Esophagus muscularis mucosa (tissue), 4 donors: ENCODE measurements at regions not wholly inside any gene's neighbourhood (a gene's known extent, or its start where the extent isn't known, plus 50 kb on each side); places are given as distances from the start of the nearest gene placed in this dataset.

Experiments used
- DNase-seq: peaks from one replicate; pipeline ENCODE4 v3.0.0-alpha.2; 2017; ENCODE audit errors: extremely low spot score
- H3K27ac ChIP-seq, 4 donors: fragments of 200-600 bp; sonication (generic); replicated peaks in 1 of 4; 1 replicate in 3 of 4; 2 replicates in 1 of 4; pipeline ENCODE4 v1.5.1; 2016 to 2019; ENCODE audit warnings: mild to moderate bottlenecking in 1 of 4
- H3K27me3 ChIP-seq, 4 donors: fragments of 200-600 bp; sonication (generic); one replicate each; pipeline versions ENCODE4 v1.5.1 to v1.6.0; 2016 to 2019
- H3K36me3 ChIP-seq, 4 donors: fragments of 200-600 bp; sonication (generic); one replicate each; pipeline ENCODE4 v1.5.1; 2016 to 2019
- H3K4me1 ChIP-seq, 4 donors: fragments of 200-600 bp; sonication (generic); one replicate each; pipeline ENCODE4 v1.5.1; 2016 to 2019
- H3K4me3 ChIP-seq, 4 donors: fragments of 200-600 bp; sonication (generic); 1 replicate in 2 of 4; 2 replicates in 2 of 4; pipeline ENCODE4 v1.5.1; 2016 to 2019; ENCODE audit warnings: mild to moderate bottlenecking in 4 of 4, moderate library complexity in 1 of 4
- H3K9me3 ChIP-seq, 4 donors: fragments of 200-600 bp; sonication (generic); 1 replicate in 3 of 4; 2 replicates in 1 of 4; pipeline ENCODE4 v1.5.1; 2016 to 2019
- EP300 ChIP-seq: sonication (generic); formaldehyde crosslinking; IDR thresholded peaks from one replicate; pipeline ENCODE4 v1.6.1; 2017; ENCODE audit warnings: antibody characterized with exemption
- POLR2A ChIP-seq: fragments of 450-650 bp; IDR thresholded peaks from one replicate; pipeline ENCODE4 v1.6.1; 2017; ENCODE audit warnings: antibody characterized with exemption, moderate library complexity, mild to moderate bottlenecking, low read depth
- POLR2AphosphoS5 ChIP-seq, 2 donors: sonication (generic); formaldehyde crosslinking; IDR thresholded peaks; one replicate each; pipeline ENCODE4 v1.6.1; 2017; ENCODE audit warnings: antibody characterized with exemption in 2 of 2
- WGBS: methylation state at CpG from one replicate; pipeline ENCODE4 v1.1.5; 2018; 5-methylcytosine and 5-hydroxymethylcytosine counted together
- intact Hi-C: fragments of 100-400 bp; cut with DNase I; formaldehyde crosslinking; loops from one replicate; pipeline ENCODE4 v1.15.1; 2023
- TF ChIP-seq, protein P1 (sequence below), 3 experiments: fragments of 200-600 bp in 2 of 3; fragments of 450-650 bp in 1 of 3; sonication (generic) in 2 of 3; IDR thresholded peaks; one replicate each; pipeline ENCODE4 v1.5.1; 2017 to 2019; ENCODE audit warnings: antibody characterized with exemption in 3 of 3, mild to moderate bottlenecking in 2 of 3, moderate library complexity in 1 of 3

DNA sequence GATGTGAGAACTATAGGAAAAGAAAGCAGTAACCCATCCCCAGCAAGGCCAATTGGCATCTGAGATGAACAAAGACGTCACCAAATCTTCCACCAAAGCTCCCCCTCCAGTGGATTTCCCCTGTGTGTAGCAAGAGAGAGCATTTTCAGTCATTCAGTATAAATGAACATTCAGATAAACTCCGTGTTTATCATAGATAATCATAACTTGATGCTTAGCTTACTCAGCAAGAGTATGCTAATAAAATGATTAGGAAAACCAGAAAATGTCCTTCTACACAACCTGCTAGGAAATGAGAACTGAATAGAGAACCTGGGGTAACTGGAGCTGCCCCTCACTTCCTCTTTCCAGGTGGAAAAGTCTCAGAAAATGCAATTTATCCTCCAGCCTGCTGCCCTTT lies 198.0 kb upstream of the CCDC150 start:
- Histone ChIP-seq H3K4me3 (no peak overlapping the region), H3K27me3 (no peaks in the 10 kb centered on the region), H3K4me1 (no peaks in the 10 kb centered on the region), H3K9me3 (no peaks in the 10 kb centered on the region), H3K27ac (no peak overlapping the region), H3K36me3 (no peaks in the 10 kb centered on the region)
- TF ChIP-seq POLR2AphosphoS5 (IDR thresholded peaks at IDR 0.05): no peak
- TF ChIP-seq, protein P1, sequence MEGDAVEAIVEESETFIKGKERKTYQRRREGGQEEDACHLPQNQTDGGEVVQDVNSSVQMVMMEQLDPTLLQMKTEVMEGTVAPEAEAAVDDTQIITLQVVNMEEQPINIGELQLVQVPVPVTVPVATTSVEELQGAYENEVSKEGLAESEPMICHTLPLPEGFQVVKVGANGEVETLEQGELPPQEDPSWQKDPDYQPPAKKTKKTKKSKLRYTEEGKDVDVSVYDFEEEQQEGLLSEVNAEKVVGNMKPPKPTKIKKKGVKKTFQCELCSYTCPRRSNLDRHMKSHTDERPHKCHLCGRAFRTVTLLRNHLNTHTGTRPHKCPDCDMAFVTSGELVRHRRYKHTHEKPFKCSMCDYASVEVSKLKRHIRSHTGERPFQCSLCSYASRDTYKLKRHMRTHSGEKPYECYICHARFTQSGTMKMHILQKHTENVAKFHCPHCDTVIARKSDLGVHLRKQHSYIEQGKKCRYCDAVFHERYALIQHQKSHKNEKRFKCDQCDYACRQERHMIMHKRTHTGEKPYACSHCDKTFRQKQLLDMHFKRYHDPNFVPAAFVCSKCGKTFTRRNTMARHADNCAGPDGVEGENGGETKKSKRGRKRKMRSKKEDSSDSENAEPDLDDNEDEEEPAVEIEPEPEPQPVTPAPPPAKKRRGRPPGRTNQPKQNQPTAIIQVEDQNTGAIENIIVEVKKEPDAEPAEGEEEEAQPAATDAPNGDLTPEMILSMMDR (IDR thresholded peaks at IDR 0.05): no peak
- TF ChIP-seq EP300: no peak
- TF ChIP-seq POLR2A: no peak
- DNase-seq: no peak
- 71% methylated on average over 2 of the region's 2 CpGs for WGBS
- intact Hi-C loops: no loop called here

DNA sequence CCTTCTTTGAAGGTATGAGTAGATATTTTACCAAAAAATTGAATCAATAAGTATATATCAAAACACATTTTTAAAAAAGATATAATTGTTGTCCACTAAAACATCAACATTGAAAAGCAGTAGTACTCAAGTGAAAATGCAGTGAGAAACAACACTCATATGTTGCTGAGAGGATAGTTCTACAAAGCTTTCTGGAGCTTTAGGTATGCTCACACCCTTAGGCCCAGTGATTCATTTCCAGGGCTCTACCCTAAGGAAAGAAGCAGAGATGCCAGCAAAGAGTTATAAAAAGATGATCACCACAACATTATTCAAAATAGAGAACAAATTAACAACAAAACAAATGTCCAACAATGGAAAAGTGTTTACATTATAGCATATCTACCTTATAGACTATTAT lies 197.3 kb upstream of the CCDC150 start:
- H3K4me3 ChIP-seq: no peak overlapping the region
- intact Hi-C loops: no loop called here
- H3K36me3 ChIP-seq: no peaks in the 10 kb centered on the region
- H3K9me3 ChIP-seq: no peaks in the 10 kb centered on the region
- no peaks in the 10 kb centered on the region for H3K27me3 ChIP-seq
- no peak for DNase-seq
- no peaks in the 10 kb centered on the region for H3K4me1 ChIP-seq
- H3K27ac ChIP-seq: no peak overlapping the region
- no peak for TF ChIP-seq EP300
- TF ChIP-seq, protein P1 (IDR thresholded peaks at IDR 0.05): no peak
- TF ChIP-seq POLR2A: no peak
- TF ChIP-seq POLR2AphosphoS5 (IDR thresholded peaks at IDR 0.05): no peak

DNA sequence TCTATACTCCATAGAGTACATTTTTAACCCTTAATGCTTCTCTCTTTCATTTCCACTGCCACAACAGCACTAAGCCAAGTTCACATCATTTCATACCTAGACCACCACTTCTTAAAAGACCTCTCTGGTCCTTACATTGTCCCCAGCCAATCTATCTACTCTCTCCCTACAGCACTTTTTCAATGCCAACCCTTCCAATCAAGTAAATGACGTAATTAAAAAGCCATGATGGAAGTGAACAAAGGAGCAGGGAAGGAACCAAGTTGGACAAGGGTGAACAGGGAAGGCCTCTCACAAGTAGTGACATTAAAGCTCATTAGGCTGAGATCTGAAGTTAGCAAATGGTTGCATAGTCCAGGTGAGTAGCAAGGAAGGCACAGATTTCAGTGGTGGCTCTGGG lies 195.1 kb upstream of the CCDC150 start:
- Histone ChIP-seq H3K4me3 (no peak overlapping the region), H3K9me3 (no peaks in the 10 kb centered on the region), H3K27ac (no peak overlapping the region), H3K27me3 (no peaks in the 10 kb centered on the region), H3K36me3 (no peaks in the 10 kb centered on the region), H3K4me1 (no peaks in the 10 kb centered on the region)
- 90% methylated on average over 1 of the region's 1 CpG for whole genome bisulfite sequencing
- DNase-seq: no peak
- intact Hi-C loops: no loop called here
- no peak for TF ChIP-seq POLR2AphosphoS5 (IDR thresholded peaks at IDR 0.05)
- no peak for TF ChIP-seq POLR2A
- TF ChIP-seq, protein P1 (IDR thresholded peaks at IDR 0.05): no peak
- TF ChIP-seq EP300: no peak

DNA sequence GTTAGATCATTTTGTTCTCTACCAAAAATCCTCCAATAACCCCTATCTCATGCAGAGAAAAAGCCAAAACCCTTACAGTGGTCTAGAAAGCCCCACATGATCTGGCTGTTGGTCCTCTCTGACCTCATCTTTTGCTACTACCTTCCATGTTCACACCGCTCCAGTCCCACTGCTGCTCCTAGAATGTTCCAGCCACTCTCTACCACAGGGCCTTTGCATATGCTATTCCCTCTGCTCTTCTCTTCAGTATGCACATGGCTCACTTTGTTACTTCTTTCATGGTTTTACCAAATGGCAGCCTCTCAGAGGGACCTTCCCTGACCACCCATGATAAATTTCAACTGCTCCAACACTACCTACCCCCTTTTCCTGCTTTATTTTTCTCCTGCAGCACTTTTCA lies 193.5 kb upstream of the CCDC150 start:
- intact Hi-C loops: no loop called here
- TF ChIP-seq, protein P1 (IDR thresholded peaks at IDR 0.05): no peak
- no peak for TF ChIP-seq POLR2AphosphoS5 (IDR thresholded peaks at IDR 0.05)
- no peak for TF ChIP-seq EP300
- no peak for TF ChIP-seq POLR2A
- H3K9me3 ChIP-seq: no peaks in the 10 kb centered on the region
- H3K36me3 ChIP-seq: no peaks in the 10 kb centered on the region
- no peaks in the 10 kb centered on the region for H3K27me3 ChIP-seq
- no peak overlapping the region for H3K4me3 ChIP-seq
- H3K27ac ChIP-seq: no peak overlapping the region
- no peaks in the 10 kb centered on the region for H3K4me1 ChIP-seq
- 95% methylated on average over 1 of the region's 1 CpG for WGBS
- no peak for DNase-seq

DNA sequence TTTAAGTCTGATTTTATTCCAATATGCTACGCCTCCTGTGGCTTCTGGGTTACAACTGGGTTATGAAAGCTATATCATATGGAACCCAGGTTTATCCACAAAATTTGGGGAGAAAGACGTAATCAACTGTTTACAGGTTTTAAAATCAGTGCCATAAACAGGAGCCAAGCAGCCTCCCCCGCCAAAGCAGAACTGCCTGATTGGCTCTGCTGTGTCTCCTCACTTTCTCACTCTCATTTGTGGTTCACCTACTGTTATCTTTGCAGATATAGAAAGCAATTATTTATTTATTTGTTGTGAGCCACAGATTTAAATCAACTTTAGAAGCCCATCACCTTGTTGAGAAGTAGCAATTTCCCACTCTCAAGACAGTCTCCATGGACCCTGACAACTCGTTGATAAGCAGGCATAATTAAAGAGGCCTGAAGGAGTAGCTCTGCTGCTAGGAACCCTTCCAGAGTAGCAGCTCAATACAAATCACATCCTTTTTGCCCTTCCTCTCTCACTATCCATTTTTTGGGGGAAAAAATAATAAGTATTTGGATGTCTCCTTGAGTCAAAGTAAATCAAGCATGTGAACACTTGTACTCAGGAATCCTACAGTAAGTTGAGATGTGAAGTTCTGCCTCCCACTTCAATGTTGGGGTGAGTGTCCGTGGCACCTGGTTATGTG lies 191.0 kb upstream of the CCDC150 start:
- WGBS: 96% methylated on average over 5 of the region's 5 CpGs
- H3K9me3 ChIP-seq: no peaks in the 10 kb centered on the region
- no peaks in the 10 kb centered on the region for H3K36me3 ChIP-seq
- H3K27me3 ChIP-seq: no peaks in the 10 kb centered on the region
- H3K27ac ChIP-seq: no peak overlapping the region
- H3K4me3 ChIP-seq: no peak overlapping the region
- no peak for DNase-seq
- peaks cover 0 to 4% (median 0%) of the 10 kb centered on the region in 4 donors for H3K4me1 ChIP-seq
- intact Hi-C loops: no loop called here
- TF ChIP-seq POLR2AphosphoS5 (IDR thresholded peaks at IDR 0.05): no peak
- TF ChIP-seq EP300: no peak
- TF ChIP-seq, protein P1 (IDR thresholded peaks at IDR 0.05): no peak
- no peak for TF ChIP-seq POLR2A
